Activated CD4-positive, alpha-beta T cell treated with anti-CD3 and anti-CD28 coated beads for 48 hours (primary cell): ENCODE measurements at regions not wholly inside any gene's neighbourhood (a gene's known extent, or its start where the extent isn't known, plus 50 kb on each side); places are given as distances from the start of the nearest gene placed in this dataset.
"Not testable (repeated sequence)": the region's sequence is repeated elsewhere in the genome, so short reads cannot be mapped to it uniquely, and the experiment has no call there.

ENCODE experiments used
- DNase-seq: peaks from one replicate; pipeline ENCODE4 v3.0.0-alpha.2; 2020

- no peak for DNase-seq
Measured at GRCh38 chr4:103982454-103982853, 262.7 kb upstream of the TACR3 start.

DNA sequence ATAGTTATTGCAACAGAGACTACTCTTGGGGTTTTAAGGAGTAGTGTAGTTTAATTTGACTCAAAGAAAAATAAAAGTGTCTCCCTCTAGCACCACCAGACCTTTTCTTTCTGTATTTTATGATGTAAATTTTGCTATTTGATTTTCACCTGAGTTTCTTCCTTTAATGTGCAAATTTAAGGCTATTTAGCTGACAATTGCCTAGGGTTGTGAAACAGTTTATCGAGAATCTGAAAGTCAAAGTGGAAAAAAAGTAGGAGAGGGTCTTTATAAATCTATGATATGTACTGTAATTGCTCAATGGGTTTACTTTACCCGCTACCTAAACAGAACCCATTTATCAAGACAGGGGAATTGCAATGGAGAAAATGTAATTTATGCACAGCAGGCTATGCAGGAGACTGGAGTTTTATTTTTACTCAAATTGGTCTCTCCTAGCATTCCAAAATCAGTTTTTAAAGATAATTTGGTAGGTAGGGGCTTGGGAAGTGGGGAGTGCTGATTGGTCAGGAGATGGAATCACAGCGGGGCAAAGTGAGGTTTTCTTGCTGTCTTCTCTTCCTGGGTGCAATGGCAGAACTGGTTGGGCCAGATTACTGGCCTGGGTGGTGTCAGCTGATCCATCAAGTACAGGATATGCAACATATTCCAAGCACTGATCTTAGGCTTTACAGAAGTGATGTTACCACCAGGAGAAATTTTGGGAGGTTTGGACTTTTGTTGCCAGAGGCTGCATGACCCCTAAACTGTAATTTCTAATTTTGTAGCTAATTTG lies 228.6 kb upstream of the TACR3 start:
- no peak for DNase-seq

DNA sequence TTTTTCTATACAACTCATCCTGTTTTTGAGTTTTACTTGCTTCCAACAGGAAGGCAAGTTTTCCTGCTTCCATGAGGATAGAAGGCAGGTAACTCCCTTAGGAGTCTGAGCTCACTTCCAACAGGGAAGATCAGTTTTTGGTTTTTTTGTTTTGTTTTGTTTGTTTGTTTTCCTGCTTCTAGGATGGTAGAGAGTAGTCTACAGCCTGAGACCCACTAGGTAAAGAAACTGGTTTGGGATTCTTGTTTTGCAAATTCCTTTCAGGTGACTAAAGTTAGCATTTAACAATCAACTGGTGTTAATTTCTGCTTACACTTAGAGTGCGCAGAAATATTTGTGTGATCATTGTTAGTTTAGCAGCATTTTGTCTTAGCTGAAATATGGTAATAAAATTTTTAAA lies 227.8 kb upstream of the TACR3 start:
- DNase-seq = no peak

DNA sequence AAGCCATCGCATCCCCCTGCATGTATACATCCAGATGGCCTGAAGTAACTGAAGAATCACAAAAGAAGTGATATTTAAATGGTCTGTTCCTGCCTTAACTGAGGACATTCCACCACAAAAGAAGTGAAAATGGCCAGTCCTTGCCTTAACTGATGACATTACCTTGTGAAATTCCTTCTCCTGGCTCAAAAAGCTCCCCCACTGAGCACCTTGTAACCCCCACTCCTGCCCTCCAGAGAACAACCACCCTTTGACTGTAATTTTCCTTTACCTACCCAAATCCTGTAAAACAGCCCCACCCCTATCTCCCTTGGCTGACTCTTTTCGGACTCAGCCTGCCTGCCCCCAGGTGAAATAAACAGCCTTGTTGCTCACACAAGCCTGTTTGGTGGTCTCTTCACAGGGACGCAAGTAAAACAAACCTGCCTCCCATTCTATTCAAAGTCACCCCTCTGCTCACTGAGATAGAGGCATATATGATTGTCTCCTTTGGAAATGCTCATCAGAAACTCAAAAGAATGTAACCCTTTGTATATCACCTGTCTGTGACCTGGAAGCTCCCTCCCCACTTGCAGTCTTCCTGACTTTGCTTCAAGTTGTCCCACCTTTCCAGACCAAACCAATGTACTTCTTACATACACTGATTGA lies 227.0 kb upstream of the TACR3 start:
- DNase-seq = not testable (repeated sequence)

DNA sequence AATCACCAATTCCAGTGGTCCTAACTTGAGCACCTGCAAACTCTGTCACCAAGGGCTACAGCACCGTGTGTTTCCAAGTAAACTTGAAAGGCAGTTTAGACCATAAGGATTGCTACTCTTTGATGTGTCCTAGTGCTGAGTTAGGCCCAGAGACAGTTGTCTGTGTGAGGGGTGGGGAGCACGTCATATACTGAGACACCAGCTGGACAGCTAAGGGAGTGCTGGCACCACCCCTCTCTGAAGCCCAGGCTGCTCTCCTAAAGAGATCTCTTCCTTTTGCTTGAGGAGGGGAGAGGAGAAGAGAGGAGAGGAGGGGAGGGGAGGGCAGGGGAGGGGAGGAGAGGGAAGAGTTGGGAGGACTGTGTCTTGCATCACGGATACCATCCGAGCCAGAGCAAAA lies 218.7 kb upstream of the TACR3 start:
- DNase-seq = no peak

- no peak for DNase-seq
Measured at GRCh38 chr4:103936653-103937145, 216.9 kb upstream of the TACR3 start.

DNA sequence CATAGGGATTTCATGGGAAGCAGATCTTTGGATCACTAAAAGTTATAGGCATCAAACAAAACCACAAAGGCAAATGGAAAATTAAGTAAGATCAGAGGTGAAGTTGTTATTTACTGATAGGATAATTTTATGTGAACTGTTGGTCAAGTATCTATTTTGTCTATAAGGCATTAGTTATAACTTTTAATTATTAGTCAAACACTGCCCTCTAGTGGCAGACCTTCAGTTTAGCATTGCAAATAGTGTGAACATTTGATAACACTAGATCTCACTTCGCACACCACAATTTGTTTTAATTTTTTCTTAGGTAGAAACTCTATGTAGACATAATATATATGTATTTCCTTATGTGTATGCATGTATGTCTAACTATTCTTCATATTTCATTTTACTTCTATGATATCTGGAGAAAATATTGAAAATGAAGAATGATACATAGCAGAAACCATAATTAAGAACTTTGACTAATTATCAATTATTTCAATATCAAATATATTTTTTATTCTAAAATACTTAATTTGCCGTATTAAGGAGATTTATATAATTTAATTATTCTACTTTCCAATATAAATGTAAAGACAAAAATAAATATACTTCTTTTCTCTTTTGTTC lies 214.5 kb upstream of the TACR3 start:
- peak; percentile 12 for DNase-seq

DNA sequence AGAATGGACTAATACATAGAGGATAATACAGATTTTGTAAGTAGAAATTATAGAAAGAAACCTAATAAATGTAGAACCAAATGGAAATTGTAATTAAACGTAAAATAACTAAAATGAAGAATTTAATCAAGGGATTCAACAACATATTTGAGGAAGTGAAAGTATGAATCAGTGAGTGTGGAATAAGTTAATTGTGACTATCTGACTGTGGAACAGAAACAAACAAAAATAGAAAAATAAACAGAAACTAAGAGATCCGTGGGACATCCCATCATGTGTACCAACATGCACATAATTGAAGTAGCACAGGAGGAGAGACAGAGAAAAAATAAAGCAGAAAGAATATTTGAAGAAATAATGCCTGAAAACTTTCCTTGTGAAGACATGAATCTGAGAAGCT lies 208.6 kb upstream of the TACR3 start:
- DNase-seq = no peak

DNA sequence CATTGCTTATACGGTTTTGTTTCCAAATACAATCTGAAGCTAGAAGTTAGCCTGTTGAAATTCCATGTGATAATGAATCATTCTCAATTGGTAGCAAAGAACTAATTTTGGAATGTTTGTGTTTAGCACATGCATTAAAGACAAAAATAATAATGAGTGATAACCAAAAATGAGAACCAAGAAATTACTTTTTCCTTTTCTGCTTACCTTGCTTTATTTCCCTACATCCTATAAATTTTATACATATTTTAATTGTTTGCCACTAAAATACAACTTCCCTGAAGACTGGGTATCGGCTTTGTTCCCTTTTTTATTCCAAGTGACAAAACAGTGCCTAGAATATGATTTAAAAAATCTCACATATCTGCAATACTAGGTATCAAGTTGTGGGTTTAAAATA lies 203.8 kb upstream of the TACR3 start:
- no peak for DNase-seq

DNA sequence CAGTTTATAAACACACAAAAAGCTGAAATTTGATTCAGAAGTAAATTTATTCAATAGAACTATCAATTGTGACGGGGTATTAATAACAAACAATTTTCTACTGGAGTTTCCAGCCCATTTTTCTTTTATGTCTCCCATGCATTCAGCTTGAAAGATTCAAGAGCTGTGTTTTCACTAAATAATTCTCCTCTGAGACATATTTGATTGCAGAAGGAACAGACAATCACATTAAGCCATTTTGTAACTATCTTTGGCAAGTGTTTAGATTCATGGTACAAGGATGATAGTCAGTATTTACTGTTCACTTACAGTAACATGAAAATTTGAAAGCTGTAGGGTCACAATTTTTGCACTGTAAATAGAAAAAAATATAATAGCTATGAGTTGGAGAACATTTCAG lies 198.4 kb upstream of the TACR3 start:
- DNase-seq = no peak

DNA sequence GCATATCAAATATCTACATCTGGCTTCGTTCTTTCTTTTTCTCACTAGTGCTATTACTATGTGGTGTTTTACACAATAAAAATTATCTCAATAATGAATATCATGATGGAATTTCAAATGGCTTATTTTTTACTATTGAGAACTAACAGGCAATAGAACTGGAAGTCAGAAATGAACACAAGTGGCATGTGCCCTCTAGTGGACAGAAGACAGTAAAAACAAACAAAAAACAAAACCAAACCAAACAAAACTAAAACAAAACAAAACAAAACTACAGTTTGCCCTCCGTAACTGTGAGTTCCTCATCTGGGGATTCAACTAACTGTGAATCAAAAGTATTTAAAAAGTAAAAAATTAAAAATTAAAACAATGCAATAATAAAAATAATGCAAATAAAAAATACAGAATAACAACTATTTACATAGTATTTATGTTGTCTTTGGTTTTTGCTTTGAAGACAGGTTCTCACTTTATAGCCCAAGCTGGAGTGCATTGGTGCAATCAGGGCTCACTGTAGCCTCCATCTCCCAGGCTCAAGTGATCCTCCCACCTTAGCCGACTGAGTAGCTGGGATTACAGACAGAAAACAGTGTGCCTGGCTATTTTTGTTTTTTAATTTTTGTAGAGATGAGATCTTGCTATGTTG lies 195.6 kb upstream of the TACR3 start:
- no peak for DNase-seq

- no peak for DNase-seq
Measured at GRCh38 chr4:103907414-103907813, 187.6 kb upstream of the TACR3 start.

GRCh38 chr4:103904123-103904522 lies 184.3 kb upstream of the TACR3 start:
- DNase-seq = no peak

- DNase-seq = no peak
Measured at GRCh38 chr4:103902730-103903129, 182.9 kb upstream of the TACR3 start.

- no peak for DNase-seq
Measured at GRCh38 chr4:103895876-103896465, 176.2 kb upstream of the TACR3 start.

DNA sequence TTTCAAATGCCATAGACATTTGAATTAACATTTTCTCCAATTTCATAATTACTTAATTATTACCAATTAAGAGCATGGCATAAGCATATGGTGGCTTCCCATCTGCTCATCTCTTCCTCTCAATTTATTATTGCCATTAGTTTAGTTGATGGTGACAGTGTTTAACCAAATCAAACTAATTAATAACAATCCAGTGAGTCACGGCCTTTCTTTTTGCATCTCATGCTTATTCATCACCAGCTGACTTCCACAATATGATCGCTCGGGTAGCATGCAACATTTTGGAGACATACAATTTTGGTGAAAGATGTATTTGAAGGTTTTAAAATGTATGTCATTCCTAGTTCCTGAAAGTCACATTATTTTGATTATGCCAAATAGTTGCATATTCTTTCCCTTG lies 172.8 kb upstream of the TACR3 start:
- no peak for DNase-seq

DNA sequence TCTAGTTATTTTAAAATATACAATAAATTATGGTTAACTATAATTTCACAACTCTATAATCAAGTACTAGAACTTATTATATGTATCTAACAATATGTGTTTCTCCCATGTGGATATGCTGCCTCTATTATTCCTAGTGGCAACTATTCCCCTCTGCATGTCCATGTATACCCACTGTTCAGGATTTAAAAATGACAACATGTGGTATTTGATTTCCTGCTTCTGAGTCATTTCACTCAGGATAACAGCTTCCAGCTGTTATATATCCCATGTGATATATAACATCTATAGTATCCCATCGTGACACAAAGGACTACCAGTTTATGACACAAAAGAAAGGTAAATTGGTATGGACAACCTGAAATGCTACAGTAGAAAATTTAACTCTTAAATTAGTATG lies 167.4 kb upstream of the TACR3 start:
- DNase-seq = no peak

- no peak for DNase-seq
Measured at GRCh38 chr4:103885152-103885551, 165.4 kb upstream of the TACR3 start.

DNA sequence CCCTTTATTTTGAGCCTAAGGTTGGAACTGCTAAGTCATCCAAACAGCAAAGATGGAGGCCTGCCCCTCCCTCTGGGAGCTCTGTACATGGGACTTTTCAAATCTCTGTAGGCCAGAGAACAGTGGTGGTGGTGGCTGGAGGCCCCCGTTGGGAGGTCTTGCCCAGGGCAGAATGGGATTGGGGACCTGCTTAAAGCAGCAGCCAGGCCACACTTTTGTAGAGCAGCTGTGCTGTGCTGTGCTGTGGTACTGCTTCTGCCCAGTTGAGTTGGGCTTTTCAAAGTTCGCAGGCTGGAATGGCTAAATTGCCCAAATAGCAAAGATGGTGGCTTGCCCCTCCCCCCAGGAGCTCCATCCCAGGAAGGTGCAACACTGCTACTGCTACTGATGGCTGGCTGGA lies 147.5 kb upstream of the TACR3 start:
- no peak for DNase-seq

GRCh38 chr4:103853627-103854026 lies 133.8 kb upstream of the TACR3 start:
- DNase-seq = no peak

- DNase-seq = no peak
Measured at GRCh38 chr4:103853146-103853545, 133.4 kb upstream of the TACR3 start.

GRCh38 chr4:103845075-103845474 lies 125.3 kb upstream of the TACR3 start:
- no peak for DNase-seq

DNA sequence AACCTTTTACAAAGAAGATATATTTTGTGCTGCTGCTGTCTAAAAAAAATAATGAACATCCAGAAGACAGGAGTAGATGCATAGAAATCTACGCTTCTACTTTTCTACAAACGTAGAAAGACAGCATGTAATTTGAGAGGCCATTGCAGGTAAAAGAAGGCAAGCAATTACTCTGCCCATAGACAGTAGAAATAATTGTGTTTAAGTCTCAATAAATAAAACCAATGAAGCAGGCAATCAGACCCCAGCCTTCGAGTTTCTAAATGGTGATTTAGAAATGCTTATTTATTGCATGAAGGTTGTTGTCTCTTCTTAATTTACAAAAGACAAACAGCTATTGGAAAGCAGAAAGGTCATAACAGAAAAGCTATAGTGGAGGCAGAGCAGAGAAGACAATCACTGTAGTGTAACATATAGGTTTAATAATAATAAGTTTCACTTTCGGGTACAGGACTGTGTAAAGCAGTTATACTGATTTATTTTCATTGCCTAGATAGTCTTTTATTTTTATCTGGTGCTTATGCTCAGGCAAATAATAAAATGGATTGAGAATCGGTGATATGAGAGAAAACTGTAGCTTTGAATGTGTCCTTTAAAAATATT lies 123.0 kb upstream of the TACR3 start:
- DNase-seq = no peak
